ENCODE measurements at regions not wholly inside any gene's neighbourhood (a gene's known extent, or its start where the extent isn't known, plus 50 kb on each side); places are given as distances from the start of the nearest gene placed in this dataset.
"Not testable (repeated sequence)": the region's sequence is repeated elsewhere in the genome, so short reads cannot be mapped to it uniquely, and the experiment has no call there.

- TF ChIP-seq, protein P1, sequence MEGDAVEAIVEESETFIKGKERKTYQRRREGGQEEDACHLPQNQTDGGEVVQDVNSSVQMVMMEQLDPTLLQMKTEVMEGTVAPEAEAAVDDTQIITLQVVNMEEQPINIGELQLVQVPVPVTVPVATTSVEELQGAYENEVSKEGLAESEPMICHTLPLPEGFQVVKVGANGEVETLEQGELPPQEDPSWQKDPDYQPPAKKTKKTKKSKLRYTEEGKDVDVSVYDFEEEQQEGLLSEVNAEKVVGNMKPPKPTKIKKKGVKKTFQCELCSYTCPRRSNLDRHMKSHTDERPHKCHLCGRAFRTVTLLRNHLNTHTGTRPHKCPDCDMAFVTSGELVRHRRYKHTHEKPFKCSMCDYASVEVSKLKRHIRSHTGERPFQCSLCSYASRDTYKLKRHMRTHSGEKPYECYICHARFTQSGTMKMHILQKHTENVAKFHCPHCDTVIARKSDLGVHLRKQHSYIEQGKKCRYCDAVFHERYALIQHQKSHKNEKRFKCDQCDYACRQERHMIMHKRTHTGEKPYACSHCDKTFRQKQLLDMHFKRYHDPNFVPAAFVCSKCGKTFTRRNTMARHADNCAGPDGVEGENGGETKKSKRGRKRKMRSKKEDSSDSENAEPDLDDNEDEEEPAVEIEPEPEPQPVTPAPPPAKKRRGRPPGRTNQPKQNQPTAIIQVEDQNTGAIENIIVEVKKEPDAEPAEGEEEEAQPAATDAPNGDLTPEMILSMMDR (IDR thresholded peaks at IDR 0.05), result no peak
- ATAC-seq (no peak), DNase-seq (no peak)
- no peaks in the 10 kb centered on the region for H3K36me3 ChIP-seq (ENCODE audit: low read depth)
- no peaks in the 10 kb centered on the region for H3K9me3 ChIP-seq
- no peak overlapping the region for H3K4me3 ChIP-seq
- intact Hi-C loops (cut with DNase I, micrococcal nuclease), result no loop called here
- H3K4me1 ChIP-seq (ENCODE audit: low read depth), result no peaks in the 10 kb centered on the region
These were observed 241.8 kb upstream of the POGK start for GRCh38 chr1:166597516-166597915.

DNA sequence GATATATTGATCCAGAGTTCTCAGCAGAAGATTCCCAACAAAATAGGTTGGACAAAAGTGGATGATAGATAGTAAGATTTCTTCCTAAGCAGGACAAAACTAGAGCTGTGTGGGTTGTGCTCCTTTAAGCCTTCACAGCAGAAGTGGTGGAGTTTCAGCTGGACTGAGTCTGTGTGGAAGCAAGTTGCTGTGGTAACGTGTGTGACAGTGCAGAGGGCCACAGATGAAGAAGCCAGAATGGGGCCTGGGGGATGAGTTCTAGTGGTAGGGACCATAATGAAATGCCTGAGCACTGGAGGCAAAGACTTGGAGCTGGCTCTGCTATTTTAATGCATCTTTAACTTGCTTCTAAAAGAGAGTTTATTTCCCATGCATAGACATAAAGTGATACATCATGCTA lies 238.7 kb upstream of the POGK start:
- TF ChIP-seq, protein P1 (IDR thresholded peaks at IDR 0.05), result no peak
- no peak for ATAC-seq

DNA sequence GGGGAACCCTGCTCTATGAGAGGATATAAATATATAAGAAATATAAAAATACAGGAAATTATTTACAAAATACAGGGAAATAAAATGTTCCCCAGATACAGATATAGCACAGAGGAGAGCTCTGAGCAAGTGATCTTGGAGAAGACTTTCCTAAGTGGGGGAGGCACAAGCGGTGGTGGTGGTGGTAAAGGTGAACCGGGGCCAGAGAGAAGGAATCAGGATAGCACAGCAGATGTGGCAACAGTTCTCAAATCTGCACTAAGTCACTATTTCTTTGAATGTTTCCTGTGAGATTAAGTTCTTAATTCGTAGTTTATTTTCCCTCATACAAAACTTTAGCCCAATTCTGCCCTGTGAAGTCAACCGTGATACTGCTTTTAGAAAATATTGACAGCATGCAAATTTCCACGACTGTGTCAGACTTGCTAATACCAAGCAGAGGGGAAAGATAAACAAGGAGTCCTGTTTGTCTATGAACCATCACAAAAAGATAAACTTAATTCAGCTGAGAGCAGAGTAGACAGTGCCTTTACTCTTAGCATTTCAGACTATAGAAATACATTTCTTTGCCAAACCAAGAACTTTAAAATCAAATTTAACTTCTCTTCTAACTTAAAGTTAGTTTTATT lies 237.5 kb upstream of the POGK start:
- ATAC-seq, result no peak
- no peak overlapping the region for H3K4me3 ChIP-seq
- intact Hi-C loops (cut with DNase I, micrococcal nuclease), result no loop called here
- H3K36me3 ChIP-seq (ENCODE audit: low read depth), result no peaks in the 10 kb centered on the region
- TF ChIP-seq, protein P1 (IDR thresholded peaks at IDR 0.05), result no peak
- no peaks in the 10 kb centered on the region for H3K4me1 ChIP-seq (ENCODE audit: low read depth)
- H3K9me3 ChIP-seq, result no peaks in the 10 kb centered on the region
- DNase-seq, result no peak

More for the DNA sequence above, 238.7 kb upstream of the POGK start:
- intact Hi-C loops (cut with DNase I, micrococcal nuclease), result no loop called here
- no peak for DNase-seq
- Histone ChIP-seq H3K4me3 (no peak overlapping the region), H3K36me3 (ENCODE audit: low read depth) (no peaks in the 10 kb centered on the region), H3K4me1 (ENCODE audit: low read depth) (no peaks in the 10 kb centered on the region), H3K9me3 (no peaks in the 10 kb centered on the region)

DNA sequence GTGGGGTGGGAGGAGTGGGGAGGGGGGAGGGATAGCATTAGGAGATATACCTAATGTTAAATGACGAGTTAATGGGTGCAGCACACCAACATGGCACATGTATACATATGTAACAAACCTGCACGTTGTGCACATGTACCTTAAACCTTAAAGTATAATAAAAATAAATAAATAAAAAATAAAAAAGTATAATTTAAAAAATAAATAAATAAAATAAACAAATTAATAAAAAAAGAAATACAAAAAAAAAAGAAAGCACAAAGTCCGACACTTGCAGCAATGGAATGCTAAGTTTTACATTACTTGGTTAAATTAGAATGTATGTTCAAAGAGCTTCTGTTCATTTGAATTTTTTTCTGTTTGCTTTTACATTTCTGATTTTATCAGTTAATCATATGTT lies 236.5 kb upstream of the POGK start:
- H3K4me3 ChIP-seq; intact Hi-C loops (cut with DNase I, micrococcal nuclease); ATAC-seq; DNase-seq; H3K36me3 ChIP-seq (ENCODE audit: low read depth); H3K9me3 ChIP-seq; H3K4me1 ChIP-seq (ENCODE audit: low read depth): not testable (repeated sequence)

DNA sequence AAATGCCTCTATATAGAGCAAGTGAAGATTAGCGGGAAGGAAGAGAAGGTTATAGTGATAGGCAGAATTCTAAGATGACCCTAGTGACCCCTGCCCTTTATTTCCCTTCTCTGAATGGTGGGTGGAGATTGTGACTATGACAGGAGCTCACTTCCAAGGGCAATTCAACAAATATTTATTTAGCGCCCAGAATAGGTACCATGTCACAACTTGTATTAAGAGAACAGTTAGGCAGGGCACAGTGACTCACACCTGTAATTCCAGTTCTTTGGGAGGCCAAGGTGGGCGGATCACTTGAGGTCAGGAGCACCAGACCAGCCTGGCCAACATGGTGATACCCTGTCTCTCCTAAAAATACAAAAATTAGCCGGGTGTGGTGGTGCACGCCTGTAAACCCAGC lies 236.0 kb upstream of the POGK start:
- Histone ChIP-seq H3K9me3 (no peaks in the 10 kb centered on the region), H3K36me3 (ENCODE audit: low read depth) (no peaks in the 10 kb centered on the region), H3K4me3 (no peak overlapping the region), H3K4me1 (ENCODE audit: low read depth) (no peaks in the 10 kb centered on the region)
- DNase-seq (no peak), ATAC-seq (no peak)
- intact Hi-C loops (cut with DNase I, micrococcal nuclease), result no loop called here
- TF ChIP-seq, protein P1 (IDR thresholded peaks at IDR 0.05), result no peak

DNA sequence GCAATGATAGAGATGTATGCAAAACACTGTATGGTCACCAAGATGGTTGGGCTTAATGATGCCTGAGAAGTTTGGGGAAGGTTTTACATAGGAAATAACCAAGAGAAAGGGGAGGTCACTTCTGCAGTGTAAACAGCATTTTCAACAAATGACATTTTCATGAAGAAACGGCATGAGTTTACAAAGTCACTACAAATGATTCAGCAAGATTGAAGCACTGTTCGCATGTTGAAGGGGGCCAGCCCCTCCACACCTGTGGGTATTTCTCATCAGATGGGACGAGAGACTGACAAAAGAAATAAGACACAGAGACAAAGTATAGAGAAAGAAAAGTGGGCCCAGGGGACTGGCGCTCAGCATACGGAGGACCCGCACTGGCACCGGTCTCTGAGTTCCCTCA lies 234.1 kb upstream of the POGK start:
- Histone ChIP-seq H3K9me3 (no peaks in the 10 kb centered on the region), H3K4me3 (no peak overlapping the region), H3K4me1 (ENCODE audit: low read depth) (no peaks in the 10 kb centered on the region), H3K36me3 (ENCODE audit: low read depth) (no peaks in the 10 kb centered on the region)
- DNase-seq (no peak), ATAC-seq (no peak)
- intact Hi-C loops (cut with DNase I, micrococcal nuclease), result no loop called here
- TF ChIP-seq, protein P1 (IDR thresholded peaks at IDR 0.05), result no peak

All from mucosa of descending colon (tissue), 3 donors.